ENCODE measurements at regions not wholly inside any gene's neighbourhood (a gene's known extent, or its start where the extent isn't known, plus 50 kb on each side); places are given as distances from the start of the nearest gene placed in this dataset.
"Not testable (repeated sequence)": the region's sequence is repeated elsewhere in the genome, so short reads cannot be mapped to it uniquely, and the experiment has no call there.

GRCh38 chr5:120254385-120254784 is 209.7 kb upstream of the PRR16 start:
- DNase-seq: no peak

GRCh38 chr5:120255214-120255613 is 208.9 kb upstream of the PRR16 start:
- no peak for DNase-seq

GRCh38 chr5:120256376-120256775 is 207.7 kb upstream of the PRR16 start:
- DNase-seq: no peak

GRCh38 chr5:120257358-120257971 is 206.6 kb upstream of the PRR16 start:
- no peak for DNase-seq

GRCh38 chr5:120258123-120258522 is 206.0 kb upstream of the PRR16 start:
- no peak for DNase-seq

GRCh38 chr5:120260651-120261050 is 203.4 kb upstream of the PRR16 start:
- DNase-seq: no peak

- DNase-seq: no peak
Measured at GRCh38 chr5:120270498-120270897, 193.6 kb upstream of the PRR16 start.

GRCh38 chr5:120293796-120294195 is 170.3 kb upstream of the PRR16 start:
- DNase-seq: no peak

GRCh38 chr5:120297616-120298015 is 166.5 kb upstream of the PRR16 start:
- no peak for DNase-seq

GRCh38 chr5:120298981-120299380 is 165.1 kb upstream of the PRR16 start:
- no peak for DNase-seq

GRCh38 chr5:120304663-120305062 is 159.4 kb upstream of the PRR16 start:
- DNase-seq: no peak

GRCh38 chr5:120306303-120306702 is 157.8 kb upstream of the PRR16 start:
- DNase-seq: no peak

GRCh38 chr5:120314191-120314590 is 149.9 kb upstream of the PRR16 start:
- DNase-seq: no peak

- DNase-seq: no peak
Measured at GRCh38 chr5:120320626-120321025, 143.5 kb upstream of the PRR16 start.

- no peak for DNase-seq
Measured at GRCh38 chr5:120326651-120327050, 137.4 kb upstream of the PRR16 start.

- no peak for DNase-seq
Measured at GRCh38 chr5:120327180-120327579, 136.9 kb upstream of the PRR16 start.

GRCh38 chr5:120329095-120329494 is 135.0 kb upstream of the PRR16 start:
- DNase-seq: no peak

- DNase-seq: no peak
Measured at GRCh38 chr5:120330558-120330957, 133.5 kb upstream of the PRR16 start.

GRCh38 chr5:120344181-120344580 is 119.9 kb upstream of the PRR16 start:
- no peak for DNase-seq

GRCh38 chr5:120345947-120346346 is 118.2 kb upstream of the PRR16 start:
- DNase-seq: no peak

GRCh38 chr5:120351071-120351470 is 113.0 kb upstream of the PRR16 start:
- not testable (repeated sequence) for DNase-seq

GRCh38 chr5:120354126-120354525 is 110.0 kb upstream of the PRR16 start:
- no peak for DNase-seq

GRCh38 chr5:120358949-120359348 is 105.2 kb upstream of the PRR16 start:
- DNase-seq: no peak

GRCh38 chr5:120361941-120362340 is 102.2 kb upstream of the PRR16 start:
- DNase-seq: no peak

- no peak for DNase-seq
Measured at GRCh38 chr5:120362426-120362825, 101.7 kb upstream of the PRR16 start.
